ENCODE measurements at regions not wholly inside any gene's neighbourhood (a gene's known extent, or its start where the extent isn't known, plus 50 kb on each side); places are given as distances from the start of the nearest gene placed in this dataset.
A peak's percentile ranks its signal among the peaks of the same experiment; 100 is the strongest.

DNA sequence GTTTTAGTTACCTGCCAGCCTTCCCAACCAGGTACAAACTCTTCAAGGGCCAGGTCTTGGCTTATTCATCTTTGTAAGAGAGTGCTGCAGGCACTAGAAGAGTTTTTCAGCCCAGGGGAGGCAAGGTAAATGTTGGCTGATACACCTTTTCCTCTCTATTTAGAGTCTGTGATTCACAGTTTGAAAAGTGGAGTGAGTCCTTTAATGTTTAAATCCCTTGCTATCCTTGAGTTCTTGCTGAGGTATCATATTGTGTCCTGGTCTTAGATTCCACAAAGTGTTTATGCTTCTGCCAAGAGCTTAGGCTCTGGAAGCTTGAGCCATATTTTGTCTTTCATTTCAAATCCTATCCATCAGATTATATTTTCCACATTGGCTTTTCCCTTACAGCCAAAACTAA is 52.8 kb upstream of the CITED2 start:
- no peak for DNase-seq

- no peak for DNase-seq
These were observed 52.3 kb upstream of the CITED2 start for GRCh38 chr6:139426795-139427194.

- DNase-seq = no peak
These were observed 51.3 kb upstream of the CITED2 start for GRCh38 chr6:139425780-139426179.

DNA sequence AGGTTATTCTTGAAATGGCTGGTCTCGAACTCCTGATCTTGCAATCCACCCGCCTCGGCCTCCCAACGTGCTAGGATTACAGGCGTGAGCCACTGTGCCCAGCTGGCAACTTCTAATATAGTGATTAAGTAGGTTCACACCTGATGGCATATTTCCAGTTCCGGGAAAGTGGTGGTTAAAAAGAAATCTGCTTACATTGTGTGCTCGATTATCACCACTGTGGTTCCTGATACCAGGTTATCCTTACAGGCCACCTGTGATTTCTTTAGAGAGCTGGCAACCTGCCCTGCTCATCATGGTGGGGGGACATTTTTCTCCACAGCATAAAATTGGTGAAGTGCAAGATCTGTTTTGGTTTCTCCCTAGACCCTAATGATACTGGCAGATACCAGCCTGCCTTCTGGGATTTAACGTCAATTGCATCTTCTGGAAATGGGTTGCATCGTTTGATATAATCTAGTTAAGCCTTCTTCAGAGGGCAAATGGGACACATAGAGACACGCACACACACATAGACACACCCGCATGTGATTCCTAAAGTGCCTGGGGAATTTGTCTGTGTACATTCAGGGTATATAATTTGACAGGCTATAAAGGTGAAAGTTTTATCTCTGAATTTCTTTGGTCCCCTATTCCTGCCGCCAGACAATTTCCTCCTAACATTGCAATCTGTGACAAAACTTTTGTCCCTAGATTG is 49.7 kb upstream of the CITED2 start:
- DNase-seq = peak; percentile 58
